GM23248 (cell line): ENCODE measurements at regions not wholly inside any gene's neighbourhood (a gene's known extent, or its start where the extent isn't known, plus 50 kb on each side); places are given as distances from the start of the nearest gene placed in this dataset.

Experiments used
- EZH2 ChIP-seq: fragments of 200-600 bp; sonication (generic); IDR thresholded peaks from 2 replicates; pipeline ENCODE4 v1.6.1; 2018; ENCODE audit warnings: antibody characterized with exemption, mild to moderate bottlenecking; ENCODE audit not compliant: insufficient read depth, poor library complexity, severe bottlenecking
- EZH2phosphoT487 ChIP-seq: fragments of 200-600 bp; sonication (generic); IDR thresholded peaks from 2 replicates; pipeline ENCODE4 v1.6.1; 2018; ENCODE audit warnings: antibody characterized with exemption, moderate library complexity, mild to moderate bottlenecking, low read depth; ENCODE audit not compliant: insufficient read depth

DNA sequence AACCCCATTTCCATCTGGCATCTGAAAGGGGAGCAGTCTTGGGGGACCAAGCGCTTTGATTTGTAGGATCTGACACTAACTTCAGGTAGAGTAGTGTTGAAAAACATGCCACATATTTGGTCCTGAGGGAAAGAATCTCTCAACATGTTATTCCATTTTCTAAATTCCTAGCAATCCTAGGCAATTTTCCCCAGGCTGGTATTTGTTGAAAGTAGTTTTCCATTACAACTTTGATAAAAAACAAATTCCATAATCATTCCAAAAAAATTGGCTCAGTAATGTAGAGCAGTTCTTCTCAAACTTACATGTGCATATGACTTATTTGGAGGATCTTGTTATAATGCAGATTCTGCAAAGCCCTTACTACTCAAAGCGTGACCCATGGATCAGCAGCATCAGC, 477.9 kb downstream of the ACTL7B start:
- no peak for TF ChIP-seq EZH2
- no peak for TF ChIP-seq EZH2phosphoT487
